Chondrocyte (in vitro differentiated cells): ENCODE measurements at regions not wholly inside any gene's neighbourhood (a gene's known extent, or its start where the extent isn't known, plus 50 kb on each side); places are given as distances from the start of the nearest gene placed in this dataset.

Source experiments
- DNase-seq: peaks from one replicate; pipeline ENCODE4 v3.0.0; 2021; ENCODE audit warnings: mixed read lengths, low spot score
- H3K27ac Mint-ChIP-seq: one replicate; pipeline ENCODE4 v1.8.0; 2021; ENCODE audit warnings: mild to moderate bottlenecking, moderate library complexity, mixed read lengths; ENCODE audit not compliant: unreplicated experiment
- H3K27me3 Mint-ChIP-seq: 2 replicates; pipeline ENCODE4 v1.8.0; 2021; ENCODE audit warnings: low read depth, mixed read lengths
- H3K36me3 Mint-ChIP-seq: 2 replicates; pipeline ENCODE4 v1.8.0; 2021; ENCODE audit warnings: low read depth, mixed read lengths
- H3K4me1 Mint-ChIP-seq: 2 replicates; pipeline ENCODE4 v1.8.0; 2021; ENCODE audit warnings: low read depth, mild to moderate bottlenecking, mixed read lengths
- H3K4me3 Mint-ChIP-seq: one replicate; pipeline ENCODE4 v1.8.0; 2021; ENCODE audit warnings: mild to moderate bottlenecking, moderate library complexity, mixed read lengths; ENCODE audit not compliant: unreplicated experiment
- H3K9me3 Mint-ChIP-seq: 2 replicates; pipeline ENCODE4 v1.8.0; 2021; ENCODE audit warnings: low read depth, mixed read lengths
- TF ChIP-seq, protein P1 (sequence below): fragments of 200-600 bp; sonication (generic); IDR thresholded peaks from 2 replicates; pipeline ENCODE4 v1.5.0; 2021; ENCODE audit warnings: antibody characterized with exemption, mild to moderate bottlenecking, moderate library complexity

- peaks cover 19% of the 10 kb centered on the region for H3K27me3 Mint-ChIP-seq
- no peak overlapping the region for H3K4me3 Mint-ChIP-seq
- TF ChIP-seq, protein P1, sequence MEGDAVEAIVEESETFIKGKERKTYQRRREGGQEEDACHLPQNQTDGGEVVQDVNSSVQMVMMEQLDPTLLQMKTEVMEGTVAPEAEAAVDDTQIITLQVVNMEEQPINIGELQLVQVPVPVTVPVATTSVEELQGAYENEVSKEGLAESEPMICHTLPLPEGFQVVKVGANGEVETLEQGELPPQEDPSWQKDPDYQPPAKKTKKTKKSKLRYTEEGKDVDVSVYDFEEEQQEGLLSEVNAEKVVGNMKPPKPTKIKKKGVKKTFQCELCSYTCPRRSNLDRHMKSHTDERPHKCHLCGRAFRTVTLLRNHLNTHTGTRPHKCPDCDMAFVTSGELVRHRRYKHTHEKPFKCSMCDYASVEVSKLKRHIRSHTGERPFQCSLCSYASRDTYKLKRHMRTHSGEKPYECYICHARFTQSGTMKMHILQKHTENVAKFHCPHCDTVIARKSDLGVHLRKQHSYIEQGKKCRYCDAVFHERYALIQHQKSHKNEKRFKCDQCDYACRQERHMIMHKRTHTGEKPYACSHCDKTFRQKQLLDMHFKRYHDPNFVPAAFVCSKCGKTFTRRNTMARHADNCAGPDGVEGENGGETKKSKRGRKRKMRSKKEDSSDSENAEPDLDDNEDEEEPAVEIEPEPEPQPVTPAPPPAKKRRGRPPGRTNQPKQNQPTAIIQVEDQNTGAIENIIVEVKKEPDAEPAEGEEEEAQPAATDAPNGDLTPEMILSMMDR = no peak
- DNase-seq = no peak
- H3K9me3 Mint-ChIP-seq = no peaks in the 10 kb centered on the region
- H3K4me1 Mint-ChIP-seq = peaks cover 3% of the 10 kb centered on the region
- no peaks in the 10 kb centered on the region for H3K36me3 Mint-ChIP-seq
- H3K27ac Mint-ChIP-seq = no peak overlapping the region
Measured at GRCh38 chr15:70180186-70180875, 82.6 kb upstream of the TLE3 start.

DNA sequence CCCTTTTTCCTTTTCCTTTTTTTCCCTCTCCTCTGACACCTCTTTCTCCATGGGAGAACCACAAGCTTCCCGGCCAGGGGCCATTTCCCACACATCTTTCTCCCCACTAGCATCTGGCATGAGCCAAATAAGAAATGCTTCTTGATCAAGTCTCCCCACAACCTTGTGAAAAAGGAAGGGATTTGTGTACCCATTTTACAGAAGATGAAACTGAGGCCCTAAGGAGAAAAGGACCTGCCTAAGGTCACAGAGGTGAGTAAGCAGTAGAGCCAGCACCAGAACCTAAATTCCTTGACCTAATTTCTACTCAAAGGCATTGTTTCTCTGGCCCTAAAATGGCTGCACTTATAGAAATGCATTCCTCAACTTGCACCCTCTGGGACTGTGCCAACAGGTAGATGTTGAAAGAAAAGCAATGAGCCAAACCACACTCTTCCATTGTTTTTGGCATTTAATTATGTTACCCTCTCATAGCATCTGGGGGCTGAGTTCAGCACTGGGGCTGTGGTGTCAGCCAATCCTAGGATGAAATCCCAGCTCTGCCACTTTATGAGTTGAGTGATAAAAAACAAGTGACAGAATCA, 81.7 kb upstream of the TLE3 start:
- no peak for DNase-seq
- Mint-ChIP-seq H3K27me3 (peaks cover 17% of the 10 kb centered on the region), H3K9me3 (no peaks in the 10 kb centered on the region), H3K36me3 (no peaks in the 10 kb centered on the region), H3K27ac (no peak overlapping the region), H3K4me1 (peaks cover 3% of the 10 kb centered on the region), H3K4me3 (no peak overlapping the region)
- TF ChIP-seq, protein P1 = no peak

DNA sequence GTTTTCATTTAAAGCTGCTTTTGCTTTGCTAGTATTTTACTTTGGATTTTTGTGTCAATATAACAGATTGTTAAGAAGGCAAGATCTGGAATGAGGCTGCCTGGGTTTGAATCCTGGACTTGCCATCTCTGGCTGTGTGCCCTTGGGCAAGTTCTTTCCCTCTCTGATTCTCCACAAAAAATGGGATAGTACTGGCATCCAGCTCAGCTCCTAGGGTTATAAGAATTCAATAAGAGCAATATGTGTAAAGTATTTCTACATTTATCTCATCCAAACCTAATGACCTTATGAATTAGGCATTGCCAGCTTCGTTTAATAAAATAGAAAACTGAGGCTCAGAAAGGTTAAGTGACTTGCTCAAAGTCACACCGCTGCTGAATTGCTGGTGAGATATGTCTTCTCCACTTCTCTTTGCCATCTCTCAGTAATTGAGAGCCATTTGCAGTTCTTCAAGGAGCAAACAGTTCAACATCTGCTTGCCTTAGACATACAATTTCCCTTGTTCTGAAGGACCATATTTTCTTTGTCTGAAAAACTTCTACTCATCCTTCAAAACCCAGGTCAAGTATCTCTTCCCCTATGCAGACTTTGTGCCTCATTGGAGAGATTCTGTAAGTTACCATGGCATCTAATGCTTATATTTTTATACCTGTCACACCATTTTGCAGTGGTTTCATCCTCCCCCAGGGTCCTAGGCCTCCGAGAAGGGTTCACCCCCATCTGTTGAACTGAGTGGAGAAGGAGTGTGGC, 80.8 kb upstream of the TLE3 start:
- TF ChIP-seq, protein P1 = no peak
- Mint-ChIP-seq H3K27me3 (peaks cover 23% of the 10 kb centered on the region), H3K27ac (no peak overlapping the region)

DNA sequence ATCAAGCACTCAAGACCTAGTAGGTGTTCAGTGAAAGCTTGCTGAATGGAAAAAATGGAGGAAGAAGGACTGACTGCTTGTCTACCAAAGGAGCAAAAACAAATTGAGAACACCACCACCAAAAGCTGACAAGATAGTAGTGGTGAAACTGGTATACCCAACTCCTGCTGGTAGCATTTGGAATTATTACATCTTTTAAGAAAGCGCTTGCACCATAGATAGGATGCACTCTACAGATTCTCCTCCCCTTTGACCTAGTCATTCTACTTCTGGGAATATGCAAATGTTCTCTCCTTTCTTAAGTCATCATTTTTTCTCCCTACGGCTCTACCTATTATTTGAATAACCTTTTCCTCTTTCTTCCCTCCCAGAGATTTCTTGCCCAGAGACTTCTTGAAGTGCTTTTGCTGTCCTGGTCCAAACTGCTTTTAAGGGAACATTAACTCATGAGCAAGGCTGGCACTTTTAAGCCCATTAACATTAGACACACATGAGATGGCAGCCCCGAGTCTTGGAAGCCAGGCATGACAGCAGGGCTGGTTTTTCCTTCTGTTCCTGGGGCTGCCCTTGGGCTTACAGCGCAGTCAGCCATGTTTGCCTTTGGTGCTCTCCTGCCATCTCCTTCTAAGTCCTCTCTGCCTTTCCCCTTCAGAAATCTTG, 75.0 kb upstream of the TLE3 start:
- no peaks in the 10 kb centered on the region for H3K9me3 Mint-ChIP-seq
- H3K27ac Mint-ChIP-seq = no peak overlapping the region
- no peaks in the 10 kb centered on the region for H3K36me3 Mint-ChIP-seq
- H3K4me3 Mint-ChIP-seq = no peak overlapping the region
- no peaks in the 10 kb centered on the region for H3K4me1 Mint-ChIP-seq
- peaks cover 31% of the 10 kb centered on the region for H3K27me3 Mint-ChIP-seq
- TF ChIP-seq, protein P1 = peak; percentile 28
- no peak for DNase-seq

More for the DNA sequence above, 80.8 kb upstream of the TLE3 start:
- Mint-ChIP-seq H3K4me1 (peaks cover 3% of the 10 kb centered on the region), H3K4me3 (no peak overlapping the region), H3K36me3 (no peaks in the 10 kb centered on the region), H3K9me3 (no peaks in the 10 kb centered on the region)
- no peak for DNase-seq

DNA sequence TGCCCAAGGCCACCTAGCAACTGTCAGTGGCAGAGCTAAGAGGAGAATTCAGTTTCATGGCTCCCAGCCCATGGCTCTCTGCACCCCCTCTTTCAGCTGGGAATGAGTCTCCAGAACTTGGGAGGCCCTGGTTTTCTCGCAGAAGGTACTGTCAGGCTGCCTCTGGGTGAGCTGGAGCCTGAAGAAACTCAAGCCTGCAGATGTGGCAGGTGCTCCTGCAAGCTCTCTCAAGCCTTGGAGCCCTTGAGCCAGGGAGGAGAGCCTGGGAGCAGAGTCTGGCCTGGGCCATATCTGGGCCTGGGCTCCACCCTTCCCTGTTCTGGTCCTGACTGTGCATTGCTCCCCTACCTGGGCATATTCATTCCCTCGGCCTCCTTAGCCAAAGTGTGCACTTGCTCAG, 74.4 kb upstream of the TLE3 start:
- Mint-ChIP-seq H3K36me3 (no peaks in the 10 kb centered on the region), H3K9me3 (no peaks in the 10 kb centered on the region), H3K27me3 (peaks cover 31% of the 10 kb centered on the region), H3K4me1 (no peaks in the 10 kb centered on the region), H3K4me3 (no peak overlapping the region), H3K27ac (no peak overlapping the region)
- DNase-seq = no peak
- TF ChIP-seq, protein P1 = no peak
